Superior temporal gyrus (tissue), 1 donor: ENCODE measurements at regions not wholly inside any gene's neighbourhood (a gene's known extent, or its start where the extent isn't known, plus 50 kb on each side); places are given as distances from the start of the nearest gene placed in this dataset.

ENCODE experiments used
- DNase-seq: peaks from one replicate; pipeline ENCODE4 v3.0.0-alpha.2; 2016; ENCODE audit errors: extremely low spot score

GRCh38 chr9:92185681-92186080, 70.5 kb upstream of the SPTLC1 start:
- no peak for DNase-seq

DNA sequence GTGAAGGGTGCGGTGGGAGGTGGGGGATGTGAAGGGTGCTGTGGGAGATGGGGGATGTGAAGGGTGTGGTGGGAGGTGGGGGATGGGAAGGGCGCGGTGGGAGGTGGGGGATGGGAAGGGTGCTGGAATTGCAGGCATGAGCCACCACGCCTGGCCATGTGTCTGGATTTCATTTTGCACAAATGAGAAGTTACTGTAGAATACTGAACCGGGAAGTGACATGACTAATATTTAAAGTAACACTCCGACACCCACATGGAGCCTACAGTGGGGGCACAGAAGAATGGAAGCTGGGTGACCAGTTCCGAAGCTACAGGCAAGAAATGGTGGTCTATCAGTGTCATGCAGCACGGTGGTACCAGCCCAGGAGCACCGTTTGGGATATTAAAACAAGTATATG, 69.9 kb upstream of the SPTLC1 start:
- no peak for DNase-seq

DNA sequence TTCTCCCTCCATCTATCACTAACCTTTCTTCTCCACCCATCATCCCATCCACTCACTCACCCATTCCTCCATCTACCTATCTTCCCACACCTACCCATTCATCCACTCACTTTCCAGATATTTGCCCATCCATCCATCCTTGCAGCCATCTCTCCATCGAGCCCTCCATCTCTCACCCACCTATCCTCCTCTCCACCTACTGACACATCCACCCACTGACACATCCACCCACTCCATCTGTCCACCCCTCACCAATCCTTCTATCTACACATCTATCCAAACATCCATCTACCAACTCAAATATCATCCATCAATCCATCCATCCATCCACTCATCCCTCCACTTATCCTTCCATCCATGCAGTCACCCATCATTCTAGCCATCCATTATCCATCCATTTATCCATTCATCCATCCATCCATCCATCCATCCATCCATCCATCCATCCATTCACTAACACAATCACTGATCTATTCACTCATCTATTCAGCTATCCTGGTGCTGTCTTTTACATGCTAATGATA, 68.9 kb upstream of the SPTLC1 start:
- no peak for DNase-seq

GRCh38 chr9:92183449-92183848, 68.2 kb upstream of the SPTLC1 start:
- DNase-seq, result no peak

GRCh38 chr9:92181296-92181695, 66.1 kb upstream of the SPTLC1 start:
- no peak for DNase-seq

GRCh38 chr9:92180669-92181181, 65.5 kb upstream of the SPTLC1 start:
- DNase-seq, result peak; percentile 63

DNA sequence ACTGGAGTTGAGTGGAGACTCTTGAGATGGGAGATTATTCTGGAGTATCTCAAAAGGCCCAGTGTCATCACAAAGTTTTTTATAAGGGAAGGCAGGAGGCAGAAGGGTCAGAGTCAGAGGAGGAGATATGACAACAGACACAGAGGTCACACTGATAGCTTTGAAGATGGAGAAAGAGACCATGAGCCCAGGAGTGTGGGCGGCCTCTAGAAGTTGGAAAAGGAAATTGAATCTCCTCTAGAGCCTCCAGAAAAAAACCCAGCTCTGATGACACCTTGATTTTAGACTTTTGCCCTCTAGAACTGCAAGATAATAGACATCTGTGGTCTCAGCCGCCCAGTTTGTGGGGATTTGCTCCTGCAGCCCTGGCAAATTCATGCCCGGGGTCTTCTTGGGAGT, 64.8 kb upstream of the SPTLC1 start:
- no peak for DNase-seq

DNA sequence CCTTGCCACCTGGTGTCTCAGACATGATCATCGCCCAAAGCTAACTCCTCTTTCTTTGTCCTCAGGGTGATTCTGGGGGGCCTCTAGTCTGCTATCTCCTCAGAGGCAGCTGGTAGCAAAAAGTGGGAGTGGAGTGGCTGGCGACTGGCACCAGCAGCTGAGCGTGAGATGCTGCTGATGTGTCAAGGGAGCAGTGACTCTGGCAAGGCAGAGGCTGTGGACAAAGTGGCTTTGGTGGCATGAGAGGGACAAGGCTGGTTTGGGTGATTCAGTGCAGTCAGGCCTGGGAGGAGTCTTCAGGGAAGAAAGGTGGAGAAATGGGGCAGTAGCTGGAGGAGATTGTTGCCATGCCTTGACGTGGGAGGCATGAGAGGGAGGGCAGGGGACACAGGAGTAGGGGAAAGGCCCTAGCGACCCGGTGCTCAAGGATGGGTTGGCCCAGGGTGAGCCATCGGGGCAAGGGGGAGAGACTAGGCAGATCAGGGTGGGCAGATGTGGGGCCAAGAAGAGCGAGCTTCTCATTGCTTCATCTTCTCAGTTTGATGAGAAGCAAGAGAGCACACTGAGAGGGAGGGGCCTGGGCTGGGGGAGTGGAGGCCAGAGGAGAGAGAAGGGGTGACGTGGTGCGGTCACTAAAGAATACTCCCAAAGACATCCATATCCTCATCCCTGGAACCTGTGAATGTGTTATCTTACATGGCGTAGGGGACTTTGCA, 64.2 kb upstream of the SPTLC1 start:
- no peak for DNase-seq

DNA sequence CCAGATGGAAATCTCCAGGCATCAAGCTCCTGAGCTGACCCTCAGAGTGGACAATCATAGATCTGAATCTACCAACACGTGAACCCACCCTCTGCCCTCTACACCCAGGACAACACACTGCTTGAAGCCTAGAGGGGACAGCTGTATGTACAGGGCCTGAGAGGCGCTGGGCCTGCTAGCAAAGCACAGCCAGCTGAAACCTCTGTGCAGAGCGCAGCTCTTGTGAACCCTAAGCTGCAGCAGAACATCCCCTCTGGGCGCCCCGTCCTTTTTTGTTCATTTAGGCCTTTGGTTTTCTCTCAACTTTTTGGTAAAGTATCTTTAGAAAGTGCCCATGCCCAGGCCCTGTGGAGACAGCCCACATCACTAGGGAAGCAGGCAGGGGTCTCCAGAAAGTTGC, 62.4 kb upstream of the SPTLC1 start:
- no peak for DNase-seq

GRCh38 chr9:92176800-92177185, 61.6 kb upstream of the SPTLC1 start:
- DNase-seq, result no peak

- no peak for DNase-seq
Measured at GRCh38 chr9:92176068-92176799, 61.0 kb upstream of the SPTLC1 start.

GRCh38 chr9:92175441-92175840, 60.2 kb upstream of the SPTLC1 start:
- no peak for DNase-seq

DNA sequence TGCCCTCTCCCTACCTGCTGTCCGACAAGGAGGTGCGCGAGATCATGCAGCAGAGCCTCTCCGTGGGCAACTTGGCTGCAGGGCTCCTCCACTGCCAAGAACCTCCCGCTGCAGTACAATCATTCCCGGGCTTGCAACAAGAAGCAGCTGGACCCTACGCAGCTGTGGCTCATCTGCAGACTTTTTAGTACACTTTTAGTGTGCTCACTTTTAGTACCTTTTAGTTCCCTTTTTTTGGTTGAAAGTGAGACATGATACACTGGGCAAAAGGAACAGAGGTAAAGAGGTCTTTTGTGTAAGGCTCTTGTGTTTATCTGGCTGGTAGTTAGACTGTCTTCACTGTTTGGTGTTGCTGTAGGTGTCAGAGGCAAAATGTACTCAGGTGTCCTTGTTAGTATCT, 58.1 kb upstream of the SPTLC1 start:
- no peak for DNase-seq

DNA sequence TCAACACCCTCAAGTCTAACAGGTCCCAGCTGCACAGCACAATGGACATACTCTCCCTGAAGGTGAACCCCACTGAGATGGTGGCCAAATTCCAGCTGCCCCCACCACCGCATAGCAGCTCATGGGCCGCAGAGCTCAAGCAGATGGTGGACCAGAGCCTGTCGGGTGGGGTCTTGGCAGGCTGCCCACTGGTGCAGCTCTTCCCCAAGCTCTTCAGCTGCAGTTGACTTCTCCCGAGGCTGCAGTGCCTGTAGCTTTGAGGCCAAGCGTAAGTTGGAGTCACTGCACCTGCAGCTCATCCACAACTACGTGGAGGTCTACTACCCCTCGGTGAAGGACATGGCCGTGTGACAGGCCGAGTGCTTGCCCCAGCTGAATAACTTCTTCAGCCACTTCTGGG, 56.6 kb upstream of the SPTLC1 start:
- no peak for DNase-seq

GRCh38 chr9:92171281-92171680, 56.1 kb upstream of the SPTLC1 start:
- no peak for DNase-seq

GRCh38 chr9:92170848-92171247, 55.6 kb upstream of the SPTLC1 start:
- no peak for DNase-seq

DNA sequence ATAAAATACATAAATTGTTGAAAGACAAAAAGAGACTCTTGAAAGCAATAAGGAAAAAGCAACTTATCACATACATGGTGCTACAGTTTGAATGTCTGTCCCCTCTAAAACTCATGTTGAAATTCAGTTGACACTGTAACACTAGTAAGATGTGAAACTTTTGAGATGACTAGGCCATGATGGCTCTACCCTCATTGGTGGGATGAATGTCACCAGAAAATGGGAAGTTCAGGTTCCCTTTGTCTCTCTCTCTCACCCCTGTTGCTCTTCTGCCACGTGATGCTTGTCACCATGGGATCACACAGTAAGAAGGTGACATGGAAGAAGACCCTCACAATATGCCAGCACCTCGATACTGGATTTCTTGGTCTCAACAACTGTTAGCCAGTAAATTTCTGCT, 50.3 kb upstream of the SPTLC1 start:
- DNase-seq, result no peak
